Stomach smooth muscle (tissue), 2 donors: ENCODE measurements at regions not wholly inside any gene's neighbourhood (a gene's known extent, or its start where the extent isn't known, plus 50 kb on each side); places are given as distances from the start of the nearest gene placed in this dataset.

Experiments
- H3K27ac ChIP-seq: one replicate; pipeline ENCODE4 v1.7.0; 2013; ENCODE audit warnings: mild to moderate bottlenecking, low read length, inconsistent platforms
- H3K27me3 ChIP-seq, 2 donors: one replicate each; pipeline ENCODE4 v1.7.0; 2013; ENCODE audit warnings: low read length in 2 of 2; ENCODE audit not compliant: insufficient read depth in 2 of 2, control insufficient read depth in 1 of 2
- H3K36me3 ChIP-seq, 2 donors: one replicate each; pipeline ENCODE4 v1.7.0; 2013; ENCODE audit warnings: low read length in 2 of 2; ENCODE audit not compliant: control insufficient read depth in 2 of 2, insufficient read depth in 2 of 2
- H3K4me1 ChIP-seq: one replicate; pipeline ENCODE4 v1.7.0; 2013; ENCODE audit warnings: low read length; ENCODE audit not compliant: control insufficient read depth, insufficient read depth
- H3K4me3 ChIP-seq, 2 donors: one replicate each; pipeline ENCODE4 v1.7.0; 2013; ENCODE audit warnings: low read length in 2 of 2
- H3K9ac ChIP-seq, 2 donors: one replicate each; pipeline ENCODE4 v1.7.0; 2013; ENCODE audit warnings: low read length in 2 of 2, mild to moderate bottlenecking in 1 of 2
- H3K9me3 ChIP-seq, 2 donors: one replicate each; pipeline ENCODE4 v1.7.0; 2013; ENCODE audit warnings: low read length in 2 of 2; ENCODE audit not compliant: control insufficient read depth in 2 of 2
- donor health status: healthy.
- donor health status: Pancreatic carcinoma.

- no peaks in the 10 kb centered on the region for H3K9me3 ChIP-seq
- H3K4me3 ChIP-seq = no peak overlapping the region
- no peak overlapping the region for H3K27ac ChIP-seq
- H3K9ac ChIP-seq = no peak overlapping the region
- H3K27me3 ChIP-seq = no peaks in the 10 kb centered on the region
- H3K4me1 ChIP-seq = no peaks in the 10 kb centered on the region
- no peaks in the 10 kb centered on the region for H3K36me3 ChIP-seq
Observed at GRCh38 chr20:11438412-11438811, 479.3 kb upstream of the BTBD3 start.

GRCh38 chr20:11443382-11444119, 474.1 kb upstream of the BTBD3 start:
- no peaks in the 10 kb centered on the region for H3K36me3 ChIP-seq
- H3K9ac ChIP-seq = no peak overlapping the region
- no peaks in the 10 kb centered on the region for H3K27me3 ChIP-seq
- no peak overlapping the region for H3K4me3 ChIP-seq
- no peaks in the 10 kb centered on the region for H3K4me1 ChIP-seq
- no peaks in the 10 kb centered on the region for H3K9me3 ChIP-seq
- no peak overlapping the region for H3K27ac ChIP-seq

GRCh38 chr20:11445161-11445560, 472.5 kb upstream of the BTBD3 start:
- Histone ChIP-seq H3K36me3 (no peaks in the 10 kb centered on the region), H3K9ac (no peak overlapping the region), H3K4me3 (no peak overlapping the region), H3K27ac (no peak overlapping the region), H3K9me3 (no peaks in the 10 kb centered on the region), H3K4me1 (no peaks in the 10 kb centered on the region), H3K27me3 (no peaks in the 10 kb centered on the region)

- H3K4me3 ChIP-seq = no peak overlapping the region
- H3K27ac ChIP-seq = no peak overlapping the region
- no peaks in the 10 kb centered on the region for H3K27me3 ChIP-seq
- no peaks in the 10 kb centered on the region for H3K9me3 ChIP-seq
- no peak overlapping the region for H3K9ac ChIP-seq
- no peaks in the 10 kb centered on the region for H3K4me1 ChIP-seq
- no peaks in the 10 kb centered on the region for H3K36me3 ChIP-seq
Observed at GRCh38 chr20:11445891-11446290, 471.8 kb upstream of the BTBD3 start.

GRCh38 chr20:11447371-11448100, 470.2 kb upstream of the BTBD3 start:
- no peak overlapping the region for H3K9ac ChIP-seq
- H3K9me3 ChIP-seq = no peaks in the 10 kb centered on the region
- peaks cover 2% of the 10 kb centered on the region for H3K4me1 ChIP-seq
- H3K36me3 ChIP-seq = no peaks in the 10 kb centered on the region
- H3K27ac ChIP-seq = no peak overlapping the region
- H3K27me3 ChIP-seq = no peaks in the 10 kb centered on the region
- H3K4me3 ChIP-seq = no peak overlapping the region

- Histone ChIP-seq H3K36me3 (no peaks in the 10 kb centered on the region), H3K27me3 (no peaks in the 10 kb centered on the region), H3K27ac (no peak overlapping the region), H3K4me3 (no peak overlapping the region), H3K9ac (no peak overlapping the region), H3K4me1 (peaks cover 2% of the 10 kb centered on the region), H3K9me3 (no peaks in the 10 kb centered on the region)
Observed at GRCh38 chr20:11448554-11448953, 469.1 kb upstream of the BTBD3 start.

GRCh38 chr20:11451793-11452291, 465.9 kb upstream of the BTBD3 start:
- H3K27me3 ChIP-seq = no peaks in the 10 kb centered on the region
- no peaks in the 10 kb centered on the region for H3K9me3 ChIP-seq
- H3K4me3 ChIP-seq = no peak overlapping the region
- H3K36me3 ChIP-seq = no peaks in the 10 kb centered on the region
- peaks cover 2% of the 10 kb centered on the region for H3K4me1 ChIP-seq
- no peak overlapping the region for H3K9ac ChIP-seq
- H3K27ac ChIP-seq = no peak overlapping the region

GRCh38 chr20:11452326-11452725, 465.4 kb upstream of the BTBD3 start:
- no peak overlapping the region for H3K27ac ChIP-seq
- no peaks in the 10 kb centered on the region for H3K9me3 ChIP-seq
- H3K9ac ChIP-seq = no peak overlapping the region
- H3K4me3 ChIP-seq = no peak overlapping the region
- H3K36me3 ChIP-seq = no peaks in the 10 kb centered on the region
- H3K27me3 ChIP-seq = no peaks in the 10 kb centered on the region
- peaks cover 2% of the 10 kb centered on the region for H3K4me1 ChIP-seq

GRCh38 chr20:11453430-11453829, 464.3 kb upstream of the BTBD3 start:
- Histone ChIP-seq H3K4me3 (no peak overlapping the region), H3K36me3 (no peaks in the 10 kb centered on the region), H3K9ac (no peak overlapping the region), H3K4me1 (peaks cover 2% of the 10 kb centered on the region), H3K27ac (no peak overlapping the region), H3K27me3 (no peaks in the 10 kb centered on the region), H3K9me3 (no peaks in the 10 kb centered on the region)

- H3K27me3 ChIP-seq = no peaks in the 10 kb centered on the region
- H3K4me1 ChIP-seq = peaks cover 2% of the 10 kb centered on the region
- no peak overlapping the region for H3K4me3 ChIP-seq
- H3K9ac ChIP-seq = no peak overlapping the region
- H3K9me3 ChIP-seq = no peaks in the 10 kb centered on the region
- H3K36me3 ChIP-seq = no peaks in the 10 kb centered on the region
- H3K27ac ChIP-seq = no peak overlapping the region
Observed at GRCh38 chr20:11454966-11455799, 462.5 kb upstream of the BTBD3 start.
